Right atrium auricular region (tissue), 2 donors: ENCODE measurements at regions not wholly inside any gene's neighbourhood (a gene's known extent, or its start where the extent isn't known, plus 50 kb on each side); places are given as distances from the start of the nearest gene placed in this dataset.

Source experiments
- DNase-seq: peaks from one replicate; pipeline ENCODE4 v3.0.0-alpha.2; 2019; ENCODE audit warnings: low spot score
- H3K27ac ChIP-seq, 2 donors: fragments of 200-600 bp; sonication (generic); 1 replicate in 1 of 2; 2 replicates in 1 of 2; pipeline ENCODE4 v1.5.1; 2016 to 2019
- H3K27me3 ChIP-seq, 2 donors: fragments of 200-600 bp; sonication (generic); one replicate each; pipeline versions ENCODE4 v1.5.1 to v1.6.0; 2017 to 2019
- H3K36me3 ChIP-seq: fragments of 200-600 bp; sonication (generic); one replicate; pipeline ENCODE4 v1.5.1; 2016
- H3K4me1 ChIP-seq, 2 donors: fragments of 200-600 bp; sonication (generic); one replicate each; pipeline versions ENCODE4 v1.5.1 to v1.6.0; 2017 to 2019
- H3K4me3 ChIP-seq, 2 donors: fragments of 200-600 bp; sonication (generic); 1 replicate in 1 of 2; 2 replicates in 1 of 2; pipeline ENCODE4 v1.5.1; 2017 to 2019; ENCODE audit warnings: mild to moderate bottlenecking in 1 of 2, moderate library complexity in 1 of 2
- H3K9me3 ChIP-seq, 2 donors: fragments of 200-600 bp; sonication (generic); one replicate each; pipeline ENCODE4 v1.5.1; 2019
- CTCF ChIP-seq, 2 donors: fragments of 200-600 bp; sonication (generic); IDR thresholded peaks; one replicate each; pipeline ENCODE4 v1.5.1; 2019; ENCODE audit warnings: antibody characterized with exemption in 2 of 2

DNA sequence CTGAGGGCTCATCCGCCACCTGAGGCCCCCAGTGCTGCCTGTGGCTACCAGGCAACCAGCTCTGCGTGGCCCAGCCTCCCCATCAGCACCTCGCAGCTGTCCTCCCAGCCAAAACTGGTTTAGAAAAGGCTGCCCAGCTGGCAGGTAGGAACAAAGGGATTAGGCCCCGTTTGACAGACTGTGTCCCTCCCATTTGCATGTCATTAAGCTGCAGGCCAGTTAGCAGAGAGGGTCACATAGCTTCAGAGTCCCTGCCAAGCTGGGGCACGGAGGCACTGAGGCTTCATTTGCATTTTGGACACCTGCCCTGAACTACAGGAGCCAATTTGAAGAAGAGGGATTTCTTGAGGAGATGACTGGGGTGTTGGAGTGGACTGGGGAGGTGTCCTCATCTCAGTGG is 177.9 kb downstream of the TLE3 start:
- no peaks in the 10 kb centered on the region for H3K36me3 ChIP-seq
- peaks cover 0 to 19% of the 10 kb centered on the region in 2 donors for H3K9me3 ChIP-seq
- H3K4me1 ChIP-seq = no peaks in the 10 kb centered on the region
- no peak for DNase-seq
- H3K4me3 ChIP-seq = no peak overlapping the region
- TF ChIP-seq CTCF (IDR thresholded peaks at IDR 0.05) = no peak
- H3K27me3 ChIP-seq = no peaks in the 10 kb centered on the region
- no peak overlapping the region for H3K27ac ChIP-seq

- no peak for TF ChIP-seq CTCF (IDR thresholded peaks at IDR 0.05)
- no peaks in the 10 kb centered on the region for H3K4me1 ChIP-seq
- no peak overlapping the region for H3K4me3 ChIP-seq
- DNase-seq = peak; percentile 23
- no peaks in the 10 kb centered on the region for H3K36me3 ChIP-seq
- H3K9me3 ChIP-seq = peaks cover 0 to 23% of the 10 kb centered on the region in 2 donors
- H3K27me3 ChIP-seq = no peaks in the 10 kb centered on the region
- no peak overlapping the region for H3K27ac ChIP-seq
Observed at GRCh38 chr15:69920221-69920620, 177.5 kb downstream of the TLE3 start.

- Histone ChIP-seq H3K4me3 (no peak overlapping the region), H3K9me3 (peaks cover 0 to 27% of the 10 kb centered on the region in 2 donors), H3K36me3 (no peaks in the 10 kb centered on the region), H3K27me3 (no peaks in the 10 kb centered on the region), H3K4me1 (no peaks in the 10 kb centered on the region), H3K27ac (no peak overlapping the region)
- peak; percentile 32 for DNase-seq
- no peak for TF ChIP-seq CTCF (IDR thresholded peaks at IDR 0.05)
Observed at GRCh38 chr15:69921626-69922619, 175.8 kb downstream of the TLE3 start.

DNA sequence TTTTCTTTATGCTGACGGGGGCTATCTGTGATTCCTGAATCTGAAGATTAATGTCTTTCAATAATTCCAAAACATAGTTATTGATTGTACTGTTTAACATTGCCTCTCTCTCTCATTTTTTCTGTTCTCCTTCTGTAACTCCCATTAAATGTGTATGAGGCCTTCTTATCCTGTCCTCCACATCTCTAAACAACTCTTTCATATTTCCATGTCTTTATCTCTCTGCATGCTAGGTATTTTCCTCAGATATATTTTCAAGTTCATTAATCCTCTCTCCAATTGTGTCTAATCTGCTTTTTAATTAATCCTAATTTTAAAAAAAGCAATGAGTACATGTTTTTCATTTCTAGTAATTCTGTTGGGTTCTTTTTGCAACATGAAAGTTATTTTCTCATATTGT is 173.2 kb downstream of the TLE3 start:
- Histone ChIP-seq H3K27me3 (no peaks in the 10 kb centered on the region), H3K4me1 (no peaks in the 10 kb centered on the region), H3K4me3 (no peak overlapping the region), H3K27ac (no peak overlapping the region), H3K9me3 (peaks cover 0 to 27% of the 10 kb centered on the region in 2 donors), H3K36me3 (no peaks in the 10 kb centered on the region)
- DNase-seq = no peak
- no peak for TF ChIP-seq CTCF (IDR thresholded peaks at IDR 0.05)

DNA sequence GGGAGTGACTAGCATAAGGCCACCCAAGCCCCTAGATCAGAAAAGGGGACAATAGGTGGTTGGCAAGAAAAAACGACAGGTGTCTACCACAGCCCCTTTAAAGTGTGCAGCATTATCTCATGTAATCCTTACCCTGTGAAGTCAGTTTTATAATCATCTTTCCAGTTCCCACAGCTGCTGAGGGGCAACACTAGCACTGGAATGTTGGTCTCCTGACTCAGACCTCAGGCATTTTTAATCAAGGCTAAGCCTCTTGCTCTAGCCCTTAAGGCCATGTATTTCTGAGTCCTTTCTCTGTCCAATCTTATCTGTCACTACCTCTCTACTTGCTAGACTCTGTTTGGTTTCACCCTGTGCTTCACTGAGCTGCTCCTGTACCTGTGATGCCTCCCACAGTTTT is 171.7 kb downstream of the TLE3 start:
- Histone ChIP-seq H3K27me3 (no peaks in the 10 kb centered on the region), H3K4me1 (no peaks in the 10 kb centered on the region), H3K27ac (no peak overlapping the region), H3K9me3 (peaks cover 0 to 26% of the 10 kb centered on the region in 2 donors), H3K36me3 (no peaks in the 10 kb centered on the region), H3K4me3 (no peak overlapping the region)
- no peak for TF ChIP-seq CTCF (IDR thresholded peaks at IDR 0.05)
- no peak for DNase-seq
